PC-3 (cell line): ENCODE measurements at regions not wholly inside any gene's neighbourhood (a gene's known extent, or its start where the extent isn't known, plus 50 kb on each side); places are given as distances from the start of the nearest gene placed in this dataset.

ENCODE experiments used
- EZH2 ChIP-seq: fragments of 300-600 bp; sonication (generic); IDR thresholded peaks from one replicate; pipeline ENCODE4 v1.6.1; 2017; ENCODE audit warnings: antibody characterized with exemption, mild to moderate bottlenecking, low read length; ENCODE audit not compliant: unreplicated experiment
- TF ChIP-seq, protein P1 (sequence below): fragments of 300-600 bp; sonication (generic); conservative IDR thresholded peaks from 2 replicates; pipeline ENCODE4 v1.5.1; 2017; ENCODE audit warnings: antibody characterized with exemption, low read depth, mild to moderate bottlenecking, low read length

DNA sequence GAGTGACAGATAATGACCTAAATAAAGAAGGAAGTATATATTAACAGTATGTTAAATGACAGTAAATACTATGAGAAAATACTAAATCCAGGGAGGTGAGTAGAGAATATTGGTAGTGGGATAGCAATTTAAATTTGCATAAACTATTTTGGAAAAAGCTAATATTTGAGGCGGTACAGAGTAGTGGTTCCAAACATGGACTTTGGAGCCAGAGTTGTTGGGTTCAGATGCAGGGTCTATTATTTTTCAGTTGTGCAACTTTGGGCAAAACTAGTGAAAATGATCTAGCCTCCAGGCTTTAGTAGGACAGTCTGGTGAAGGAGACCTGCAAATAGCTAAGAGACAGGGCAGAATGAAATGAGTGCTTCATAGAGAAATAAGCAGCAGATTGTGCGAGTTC is 84.8 kb upstream of the SOX3 start:
- TF ChIP-seq, protein P1, sequence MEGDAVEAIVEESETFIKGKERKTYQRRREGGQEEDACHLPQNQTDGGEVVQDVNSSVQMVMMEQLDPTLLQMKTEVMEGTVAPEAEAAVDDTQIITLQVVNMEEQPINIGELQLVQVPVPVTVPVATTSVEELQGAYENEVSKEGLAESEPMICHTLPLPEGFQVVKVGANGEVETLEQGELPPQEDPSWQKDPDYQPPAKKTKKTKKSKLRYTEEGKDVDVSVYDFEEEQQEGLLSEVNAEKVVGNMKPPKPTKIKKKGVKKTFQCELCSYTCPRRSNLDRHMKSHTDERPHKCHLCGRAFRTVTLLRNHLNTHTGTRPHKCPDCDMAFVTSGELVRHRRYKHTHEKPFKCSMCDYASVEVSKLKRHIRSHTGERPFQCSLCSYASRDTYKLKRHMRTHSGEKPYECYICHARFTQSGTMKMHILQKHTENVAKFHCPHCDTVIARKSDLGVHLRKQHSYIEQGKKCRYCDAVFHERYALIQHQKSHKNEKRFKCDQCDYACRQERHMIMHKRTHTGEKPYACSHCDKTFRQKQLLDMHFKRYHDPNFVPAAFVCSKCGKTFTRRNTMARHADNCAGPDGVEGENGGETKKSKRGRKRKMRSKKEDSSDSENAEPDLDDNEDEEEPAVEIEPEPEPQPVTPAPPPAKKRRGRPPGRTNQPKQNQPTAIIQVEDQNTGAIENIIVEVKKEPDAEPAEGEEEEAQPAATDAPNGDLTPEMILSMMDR, result no peak
- TF ChIP-seq EZH2, result no peak
